Tibial artery (tissue), 4 donors: ENCODE measurements at regions not wholly inside any gene's neighbourhood (a gene's known extent, or its start where the extent isn't known, plus 50 kb on each side); places are given as distances from the start of the nearest gene placed in this dataset.

Source experiments
- DNase-seq, 2 donors: peaks; one replicate each; pipeline ENCODE4 v3.0.0-alpha.2; 2019
- H3K27ac ChIP-seq, 2 donors: fragments of 200-600 bp; sonication (generic) in 1 of 2; 1 replicate in 1 of 2; 2 replicates in 1 of 2; pipeline ENCODE4 v1.5.1; 2018 to 2019; ENCODE audit warnings: mild to moderate bottlenecking in 1 of 2
- H3K27me3 ChIP-seq, 2 donors: fragments of 200-600 bp; sonication (generic) in 1 of 2; one replicate each; pipeline versions ENCODE4 v1.5.1 to v1.6.0; 2016 to 2019
- H3K36me3 ChIP-seq, 3 donors: fragments of 200-600 bp; sonication (generic) in 2 of 3; one replicate each; pipeline ENCODE4 v1.5.1; 2016 to 2019; ENCODE audit warnings: mild to moderate bottlenecking in 2 of 3
- H3K4me1 ChIP-seq, 4 donors: fragments of 200-600 bp; sonication (generic) in 2 of 4; 1 replicate in 3 of 4; 2 replicates in 1 of 4; pipeline ENCODE4 v1.5.1; 2016 to 2019
- H3K4me3 ChIP-seq, 2 donors: fragments of 200-600 bp; sonication (generic) in 1 of 2; 1 replicate in 1 of 2; 2 replicates in 1 of 2; pipeline ENCODE4 v1.5.1; 2018 to 2019; ENCODE audit warnings: mild to moderate bottlenecking in 2 of 2
- H3K9me3 ChIP-seq, 3 donors: fragments of 200-600 bp; sonication (generic) in 1 of 3; one replicate each; pipeline ENCODE4 v1.5.1; 2016 to 2019
- intact Hi-C: fragments of 100-400 bp; cut with DNase I; formaldehyde crosslinking; loops from one replicate; pipeline ENCODE4 v1.15.0; 2023; ENCODE audit warnings: low total_unique reads
- TF ChIP-seq, protein P1 (sequence below), 2 experiments: fragments of 200-600 bp in 1 of 2; fragments of 450-650 bp in 1 of 2; IDR thresholded peaks; one replicate each; pipeline ENCODE4 v1.5.1; 2017 to 2019; ENCODE audit warnings: antibody characterized with exemption in 2 of 2, mild to moderate bottlenecking in 1 of 2, moderate library complexity in 1 of 2

DNA sequence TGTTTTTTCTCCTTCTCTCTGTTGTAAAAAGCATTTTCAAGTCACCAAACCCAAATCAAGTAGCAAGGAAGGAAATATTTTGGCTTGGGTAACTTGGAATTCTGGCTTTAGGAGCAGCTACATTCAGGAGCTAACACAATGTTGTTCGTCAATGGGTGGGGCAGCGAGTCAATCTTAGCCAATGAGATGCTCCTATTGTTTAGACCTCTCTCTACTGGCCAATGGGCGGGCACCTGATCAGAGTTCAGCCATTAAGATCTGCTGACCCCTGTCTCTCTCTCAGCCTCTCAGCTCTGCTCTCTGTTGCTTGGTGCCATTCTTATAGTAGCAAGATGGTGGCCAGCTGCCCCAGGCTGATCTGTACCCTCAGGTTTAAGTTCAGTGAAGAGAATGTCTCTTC is 83.2 kb downstream of the IRX3 start:
- H3K9me3 ChIP-seq = no peaks in the 10 kb centered on the region
- no peak overlapping the region for H3K27ac ChIP-seq
- no peak for DNase-seq
- H3K4me3 ChIP-seq = no peak overlapping the region
- TF ChIP-seq, protein P1, sequence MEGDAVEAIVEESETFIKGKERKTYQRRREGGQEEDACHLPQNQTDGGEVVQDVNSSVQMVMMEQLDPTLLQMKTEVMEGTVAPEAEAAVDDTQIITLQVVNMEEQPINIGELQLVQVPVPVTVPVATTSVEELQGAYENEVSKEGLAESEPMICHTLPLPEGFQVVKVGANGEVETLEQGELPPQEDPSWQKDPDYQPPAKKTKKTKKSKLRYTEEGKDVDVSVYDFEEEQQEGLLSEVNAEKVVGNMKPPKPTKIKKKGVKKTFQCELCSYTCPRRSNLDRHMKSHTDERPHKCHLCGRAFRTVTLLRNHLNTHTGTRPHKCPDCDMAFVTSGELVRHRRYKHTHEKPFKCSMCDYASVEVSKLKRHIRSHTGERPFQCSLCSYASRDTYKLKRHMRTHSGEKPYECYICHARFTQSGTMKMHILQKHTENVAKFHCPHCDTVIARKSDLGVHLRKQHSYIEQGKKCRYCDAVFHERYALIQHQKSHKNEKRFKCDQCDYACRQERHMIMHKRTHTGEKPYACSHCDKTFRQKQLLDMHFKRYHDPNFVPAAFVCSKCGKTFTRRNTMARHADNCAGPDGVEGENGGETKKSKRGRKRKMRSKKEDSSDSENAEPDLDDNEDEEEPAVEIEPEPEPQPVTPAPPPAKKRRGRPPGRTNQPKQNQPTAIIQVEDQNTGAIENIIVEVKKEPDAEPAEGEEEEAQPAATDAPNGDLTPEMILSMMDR (IDR thresholded peaks at IDR 0.05) = no peak
- intact Hi-C loops = no loop called here
- no peaks in the 10 kb centered on the region for H3K36me3 ChIP-seq
- no peaks in the 10 kb centered on the region for H3K4me1 ChIP-seq
- H3K27me3 ChIP-seq = peaks cover 0 to 4% of the 10 kb centered on the region in 2 donors
